CD14-positive monocyte (primary cell): ENCODE measurements at regions not wholly inside any gene's neighbourhood (a gene's known extent, or its start where the extent isn't known, plus 50 kb on each side); places are given as distances from the start of the nearest gene placed in this dataset.

Experiments
- DNase-seq, 3 donors: peaks; one replicate each; pipeline ENCODE4 v3.0.0-alpha.2; 2011 to 2022
- H2AFZ ChIP-seq: 2 replicates; pipeline ENCODE4 v1.6.0; 2012; ENCODE audit warnings: mild to moderate bottlenecking, low read depth, low read length, inconsistent platforms; ENCODE audit not compliant: insufficient read depth, poor library complexity, severe bottlenecking
- H3K27ac ChIP-seq, 2 donors: 1 replicate in 1 of 2; 2 replicates in 1 of 2; pipeline ENCODE4 v1.5.1; 2012 to 2013; ENCODE audit warnings: low read length in 2 of 2, control low read depth in 1 of 2, inconsistent platforms in 1 of 2, low read depth in 1 of 2, mild to moderate bottlenecking in 1 of 2
- H3K27me3 ChIP-seq, 2 donors: one replicate each; pipeline versions ENCODE4 v1.6.0 to v1.6.1; 2011 to 2013; ENCODE audit warnings: low read length in 2 of 2; ENCODE audit not compliant: control insufficient read depth in 2 of 2, insufficient read depth in 2 of 2
- H3K36me3 ChIP-seq, 2 donors: replicated peaks in 1 of 2; 1 replicate in 1 of 2; 2 replicates in 1 of 2; pipeline versions ENCODE4 v1.5.1 to v1.6.1; 2012 to 2013; ENCODE audit warnings: low read length in 2 of 2, control low read depth in 1 of 2, inconsistent platforms in 1 of 2, mild to moderate bottlenecking in 1 of 2; ENCODE audit not compliant: insufficient read depth in 2 of 2, control insufficient read depth in 1 of 2
- H3K4me1 ChIP-seq, 2 donors: 1 replicate in 1 of 2; 2 replicates in 1 of 2; pipeline versions ENCODE4 v1.5.1 to v1.6.1; 2012 to 2013; ENCODE audit warnings: low read length in 2 of 2, control low read depth in 1 of 2, inconsistent platforms in 1 of 2, mild to moderate bottlenecking in 1 of 2, moderate library complexity in 1 of 2; ENCODE audit not compliant: insufficient read depth in 2 of 2, control insufficient read depth in 1 of 2
- H3K4me2 ChIP-seq: replicated peaks from 2 replicates; pipeline ENCODE3; 2012; ENCODE audit warnings: low read length, moderate library complexity, mild to moderate bottlenecking; ENCODE audit not compliant: poor library complexity, severe bottlenecking; ENCODE audit errors: extremely low read depth
- H3K4me3 ChIP-seq, 3 experiments: fragments of 200-600 bp in 1 of 3; sonication (generic) in 1 of 3; replicated peaks in 1 of 3; 1 replicate in 2 of 3; 2 replicates in 1 of 3; pipeline ENCODE4 v1.5.1; 2011 to 2013; ENCODE audit warnings: low read length in 3 of 3, mild to moderate bottlenecking in 3 of 3, control low read depth in 2 of 3, low read depth in 2 of 3, inconsistent platforms in 1 of 3, moderate library complexity in 1 of 3
- H3K79me2 ChIP-seq: 2 replicates; pipeline ENCODE4 v1.6.0; 2012; ENCODE audit warnings: mild to moderate bottlenecking, control low read depth, inconsistent platforms, low read length, moderate library complexity; ENCODE audit not compliant: insufficient read depth
- H3K9ac ChIP-seq: 2 replicates; pipeline ENCODE4 v1.6.0; 2017; ENCODE audit warnings: low read length, mild to moderate bottlenecking; ENCODE audit not compliant: insufficient read depth, poor library complexity, severe bottlenecking
- H3K9me3 ChIP-seq, 2 donors: replicated peaks in 1 of 2; 1 replicate in 1 of 2; 2 replicates in 1 of 2; pipeline versions ENCODE4 v1.5.1 to v1.6.1; 2012 to 2013; ENCODE audit warnings: low read length in 2 of 2, control low read depth in 1 of 2; ENCODE audit not compliant: control insufficient read depth in 1 of 2, insufficient read depth in 1 of 2
- H4K20me1 ChIP-seq: 2 replicates; pipeline ENCODE4 v1.6.0; 2012; ENCODE audit warnings: mild to moderate bottlenecking, low read length, control low read depth, moderate library complexity; ENCODE audit not compliant: insufficient read depth
- H3K27ac Mint-ChIP-seq, 7 donors: one replicate each; pipeline ENCODE4 v1.8.0; 2020; ENCODE audit warnings: mild to moderate bottlenecking in 7 of 7, mixed read lengths in 7 of 7, moderate library complexity in 6 of 7, inconsistent platforms in 2 of 7
- H3K27me3 Mint-ChIP-seq, 3 donors: one replicate each; pipeline ENCODE4 v1.8.0; 2021 to 2022; ENCODE audit warnings: low read depth in 3 of 3, mild to moderate bottlenecking in 3 of 3, mixed read lengths in 3 of 3, moderate library complexity in 3 of 3, inconsistent platforms in 1 of 3
- H3K36me3 Mint-ChIP-seq, 2 donors: one replicate each; pipeline ENCODE4 v1.8.0; 2020; ENCODE audit warnings: mixed read lengths in 2 of 2, inconsistent platforms in 1 of 2, mild to moderate bottlenecking in 1 of 2
- H3K4me1 Mint-ChIP-seq: one replicate; pipeline ENCODE4 v1.8.0; 2020; ENCODE audit warnings: mild to moderate bottlenecking, mixed read lengths
- H3K4me3 Mint-ChIP-seq, 2 donors: one replicate each; pipeline ENCODE4 v1.8.0; 2020; ENCODE audit warnings: mild to moderate bottlenecking in 2 of 2, mixed read lengths in 2 of 2, moderate library complexity in 1 of 2
- H3K9me3 Mint-ChIP-seq, 7 donors: one replicate each; pipeline ENCODE4 v1.8.0; 2020 to 2022; ENCODE audit warnings: mixed read lengths in 7 of 7, mild to moderate bottlenecking in 6 of 7, moderate library complexity in 6 of 7, inconsistent platforms in 2 of 7
- CTCF ChIP-seq: fragments of 200-600 bp; IDR thresholded peaks from one replicate; pipeline ENCODE4 v1.8.0; 2022; ENCODE audit warnings: antibody characterized with exemption, mild to moderate bottlenecking
- WGBS: methylation state at CpG from one replicate; pipeline ENCODE4 v1.1.5; 2013; ENCODE audit warnings: missing lambda C conversion rate; ENCODE audit not compliant: insufficient coverage; 5-methylcytosine and 5-hydroxymethylcytosine counted together
- intact Hi-C, 2 donors: fragments of 100-400 bp; cut with micrococcal nuclease; formaldehyde crosslinking; loops; one replicate each; pipeline versions ENCODE4 v1.15.0 to v1.15.1; 2023

GRCh38 chr13:65387743-65388347 lies 1842.3 kb downstream of the PCDH9 start:
- Histone ChIP-seq H3K4me3 (no peak overlapping the region), H3K4me1 (no peaks in the 10 kb centered on the region), H3K27ac (no peak overlapping the region), H3K4me2 (no peak overlapping the region), H3K9me3 (peaks cover 10 to 18% of the 10 kb centered on the region in 2 donors), H3K36me3 (no peaks in the 10 kb centered on the region), H3K27me3 (no peaks in the 10 kb centered on the region), H3K79me2 (no peaks in the 10 kb centered on the region), H4K20me1 (no peaks in the 10 kb centered on the region), H2AFZ (no peak overlapping the region), H3K9ac (no peak overlapping the region)
- Mint-ChIP-seq H3K9me3 (peaks cover 5 to 21% (median 10%) of the 10 kb centered on the region in 7 donors), H3K4me1 (no peaks in the 10 kb centered on the region), H3K36me3 (no peaks in the 10 kb centered on the region), H3K4me3 (no peak overlapping the region), H3K27me3 (peaks cover 0 to 2% (median 0%) of the 10 kb centered on the region in 3 donors), H3K27ac (no peak overlapping the region)
- DNase-seq: no peak
- TF ChIP-seq CTCF: no peak
- WGBS: 92% methylated on average over 5 of the region's 6 CpGs
- intact Hi-C loops: no loop called here

DNA sequence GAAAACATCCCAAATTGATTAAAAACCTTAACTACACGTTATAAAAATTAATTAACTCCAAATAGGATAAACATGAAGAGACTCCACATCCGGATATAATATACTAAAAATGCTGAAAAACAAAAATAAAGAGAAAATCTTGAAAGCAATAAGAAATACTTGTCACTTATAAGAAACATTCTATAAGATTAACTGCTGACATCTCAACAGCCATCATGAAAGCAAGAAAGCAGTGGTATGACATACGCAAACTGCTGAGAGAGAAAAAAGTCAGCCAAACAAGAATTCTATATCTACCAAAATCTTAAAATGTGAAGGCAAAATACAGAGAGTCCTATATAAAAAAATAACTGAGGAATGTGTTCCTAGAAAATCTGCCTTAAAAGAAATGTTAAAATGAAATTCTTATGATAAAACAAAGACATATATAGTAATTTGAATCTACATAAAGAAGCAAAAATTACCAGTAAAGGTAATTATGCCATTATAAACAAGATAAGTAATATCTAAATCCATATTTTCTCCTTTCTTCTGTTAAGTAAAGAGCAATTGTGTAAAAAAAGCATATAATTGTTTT lies 1851.1 kb downstream of the PCDH9 start:
- Histone ChIP-seq H3K9me3 (peaks cover 5 to 10% of the 10 kb centered on the region in 2 donors), H3K27me3 (no peaks in the 10 kb centered on the region), H3K4me1 (no peaks in the 10 kb centered on the region), H3K36me3 (no peaks in the 10 kb centered on the region), H3K4me2 (no peak overlapping the region), H2AFZ (no peak overlapping the region), H4K20me1 (no peaks in the 10 kb centered on the region), H3K9ac (no peak overlapping the region), H3K4me3 (no peak overlapping the region), H3K27ac (no peak overlapping the region), H3K79me2 (no peaks in the 10 kb centered on the region)
- H3K9me3 Mint-ChIP-seq: peaks cover 2 to 15% (median 8%) of the 10 kb centered on the region in 7 donors
- H3K27ac Mint-ChIP-seq: no peak overlapping the region
- intact Hi-C loops: no loop called here
- no peak for DNase-seq
- no CpG with 5 or more reads among the region's 3 CpGs for WGBS
- H3K4me3 Mint-ChIP-seq: no peak overlapping the region
- H3K4me1 Mint-ChIP-seq: no peaks in the 10 kb centered on the region
- TF ChIP-seq CTCF: no peak
- H3K36me3 Mint-ChIP-seq: no peaks in the 10 kb centered on the region
- peaks cover 0 to 4% (median 0%) of the 10 kb centered on the region in 3 donors for H3K27me3 Mint-ChIP-seq
